ENCODE measurements at regions not wholly inside any gene's neighbourhood (a gene's known extent, or its start where the extent isn't known, plus 50 kb on each side); places are given as distances from the start of the nearest gene placed in this dataset.
"Not testable (repeated sequence)": the region's sequence is repeated elsewhere in the genome, so short reads cannot be mapped to it uniquely, and the experiment has no call there.

- Histone ChIP-seq H3K4me3 (ENCODE audit: low read depth in 1 of 2, low read length in 2 of 2) (no peak overlapping the region), H3K4me1 (ENCODE audit: insufficient read depth, low read length) (no peaks in the 10 kb centered on the region), H3K36me3 (ENCODE audit: insufficient read depth, low read length) (no peaks in the 10 kb centered on the region), H3K27me3 (ENCODE audit: control insufficient read depth in 1 of 2, insufficient read depth in 2 of 2, low read length in 2 of 2) (no peaks in the 10 kb centered on the region), H3K9me3 (ENCODE audit: low read length) (no peaks in the 10 kb centered on the region), H3K9ac (ENCODE audit: low read length) (no peak overlapping the region), H3K27ac (ENCODE audit: low read depth, low read length) (no peak overlapping the region)
Measured at GRCh38 chr10:43852149-43852548, 203.5 kb upstream of the ZNF32 start.

DNA sequence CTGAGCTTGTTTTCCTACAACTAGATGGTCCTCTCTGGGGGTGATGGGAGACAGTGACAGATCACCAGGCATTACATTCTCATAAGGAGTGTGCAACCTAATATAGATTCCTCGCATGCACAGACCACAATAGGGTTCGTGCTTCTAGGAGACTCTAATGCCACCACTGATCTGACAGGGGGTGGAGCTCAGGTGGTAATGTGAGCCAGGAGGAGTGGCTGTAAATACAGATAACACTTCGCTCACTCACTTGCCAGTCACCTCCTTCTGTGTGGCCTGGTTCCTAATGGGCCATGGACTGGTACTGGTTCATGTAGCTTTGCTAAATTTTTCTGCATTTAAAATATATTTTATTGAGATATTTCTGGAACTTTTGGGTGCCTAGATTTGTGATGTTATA lies 202.3 kb upstream of the ZNF32 start:
- Histone ChIP-seq H3K27ac (ENCODE audit: low read depth, low read length) (no peak overlapping the region), H3K36me3 (ENCODE audit: insufficient read depth, low read length) (no peaks in the 10 kb centered on the region), H3K9ac (ENCODE audit: low read length) (no peak overlapping the region), H3K9me3 (ENCODE audit: low read length) (no peaks in the 10 kb centered on the region), H3K27me3 (ENCODE audit: control insufficient read depth in 1 of 2, insufficient read depth in 2 of 2, low read length in 2 of 2) (no peaks in the 10 kb centered on the region), H3K4me3 (ENCODE audit: low read depth in 1 of 2, low read length in 2 of 2) (no peak overlapping the region), H3K4me1 (ENCODE audit: insufficient read depth, low read length) (no peaks in the 10 kb centered on the region)

GRCh38 chr10:43849551-43849950 lies 200.9 kb upstream of the ZNF32 start:
- H3K9ac ChIP-seq (ENCODE audit: low read length) = no peak overlapping the region
- no peaks in the 10 kb centered on the region for H3K9me3 ChIP-seq (ENCODE audit: low read length)
- no peak overlapping the region for H3K27ac ChIP-seq (ENCODE audit: low read depth, low read length)
- H3K4me1 ChIP-seq (ENCODE audit: insufficient read depth, low read length) = no peaks in the 10 kb centered on the region
- H3K27me3 ChIP-seq (ENCODE audit: control insufficient read depth in 1 of 2, insufficient read depth in 2 of 2, low read length in 2 of 2) = no peaks in the 10 kb centered on the region
- no peak overlapping the region for H3K4me3 ChIP-seq (ENCODE audit: low read depth in 1 of 2, low read length in 2 of 2)
- no peaks in the 10 kb centered on the region for H3K36me3 ChIP-seq (ENCODE audit: insufficient read depth, low read length)

DNA sequence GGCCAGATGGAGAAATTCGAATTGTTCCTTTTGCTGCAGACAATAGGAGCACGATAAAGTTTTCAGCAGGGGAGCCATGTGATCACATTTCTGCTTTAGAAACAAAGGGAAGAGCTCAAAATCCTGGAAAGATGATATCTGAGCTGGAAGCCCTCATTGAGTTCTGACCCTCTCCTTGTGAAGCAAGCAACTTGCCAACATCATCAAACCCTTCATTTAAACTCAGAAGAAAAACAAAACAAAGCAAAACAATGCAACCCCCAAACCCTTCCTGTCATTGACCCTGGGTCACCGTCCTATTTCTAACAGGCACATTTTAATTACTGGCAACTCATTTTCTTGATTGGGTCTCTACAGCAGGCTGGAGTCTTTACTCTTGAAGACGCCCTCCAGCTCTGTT lies 198.3 kb upstream of the ZNF32 start:
- Histone ChIP-seq H3K36me3 (ENCODE audit: insufficient read depth, low read length) (no peaks in the 10 kb centered on the region), H3K9me3 (ENCODE audit: low read length) (no peaks in the 10 kb centered on the region), H3K4me1 (ENCODE audit: insufficient read depth, low read length) (peaks cover 7% of the 10 kb centered on the region), H3K27me3 (ENCODE audit: control insufficient read depth in 1 of 2, insufficient read depth in 2 of 2, low read length in 2 of 2) (no peaks in the 10 kb centered on the region), H3K4me3 (ENCODE audit: low read depth in 1 of 2, low read length in 2 of 2) (no peak overlapping the region), H3K27ac (ENCODE audit: low read depth, low read length) (no peak overlapping the region), H3K9ac (ENCODE audit: low read length) (no peak overlapping the region)

- no peaks in the 10 kb centered on the region for H3K27me3 ChIP-seq (ENCODE audit: control insufficient read depth in 1 of 2, insufficient read depth in 2 of 2, low read length in 2 of 2)
- no peaks in the 10 kb centered on the region for H3K36me3 ChIP-seq (ENCODE audit: insufficient read depth, low read length)
- H3K4me3 ChIP-seq (ENCODE audit: low read depth in 1 of 2, low read length in 2 of 2) = no peak overlapping the region
- H3K9ac ChIP-seq (ENCODE audit: low read length) = no peak overlapping the region
- no peaks in the 10 kb centered on the region for H3K9me3 ChIP-seq (ENCODE audit: low read length)
- H3K4me1 ChIP-seq (ENCODE audit: insufficient read depth, low read length) = peaks cover 7% of the 10 kb centered on the region
- H3K27ac ChIP-seq (ENCODE audit: low read depth, low read length) = no peak overlapping the region
Measured at GRCh38 chr10:43846187-43846680, 197.6 kb upstream of the ZNF32 start.

DNA sequence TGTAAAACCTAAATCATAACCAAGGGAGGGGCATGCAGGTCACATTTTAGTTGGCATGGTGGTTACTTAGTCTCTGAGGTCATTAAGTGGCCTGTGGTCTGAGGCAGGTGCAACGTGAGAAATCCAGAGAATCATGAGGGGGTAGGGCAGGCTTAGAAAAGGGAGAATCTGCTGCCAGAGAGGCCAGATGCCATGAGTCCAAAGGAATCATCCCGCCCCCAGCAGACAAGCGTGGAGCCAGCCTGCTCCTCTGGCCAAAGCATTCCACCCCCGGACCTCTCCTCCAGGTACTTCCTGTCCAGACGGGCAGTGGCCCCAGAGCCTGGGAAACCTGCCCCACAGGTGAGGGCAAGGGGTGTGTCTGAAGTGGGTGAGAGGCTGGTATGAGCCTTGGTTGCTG lies 196.4 kb upstream of the ZNF32 start:
- Histone ChIP-seq H3K36me3 (ENCODE audit: insufficient read depth, low read length) (no peaks in the 10 kb centered on the region), H3K9ac (ENCODE audit: low read length) (no peak overlapping the region), H3K4me3 (ENCODE audit: low read depth in 1 of 2, low read length in 2 of 2) (no peak overlapping the region), H3K27me3 (ENCODE audit: control insufficient read depth in 1 of 2, insufficient read depth in 2 of 2, low read length in 2 of 2) (no peaks in the 10 kb centered on the region), H3K9me3 (ENCODE audit: low read length) (no peaks in the 10 kb centered on the region), H3K4me1 (ENCODE audit: insufficient read depth, low read length) (peaks cover 7% of the 10 kb centered on the region), H3K27ac (ENCODE audit: low read depth, low read length) (no peak overlapping the region)

GRCh38 chr10:43844221-43844620 lies 195.5 kb upstream of the ZNF32 start:
- no peak overlapping the region for H3K4me3 ChIP-seq (ENCODE audit: low read depth in 1 of 2, low read length in 2 of 2)
- no peaks in the 10 kb centered on the region for H3K9me3 ChIP-seq (ENCODE audit: low read length)
- no peaks in the 10 kb centered on the region for H3K27me3 ChIP-seq (ENCODE audit: control insufficient read depth in 1 of 2, insufficient read depth in 2 of 2, low read length in 2 of 2)
- peaks cover 7% of the 10 kb centered on the region for H3K4me1 ChIP-seq (ENCODE audit: insufficient read depth, low read length)
- no peak overlapping the region for H3K9ac ChIP-seq (ENCODE audit: low read length)
- no peak overlapping the region for H3K27ac ChIP-seq (ENCODE audit: low read depth, low read length)
- H3K36me3 ChIP-seq (ENCODE audit: insufficient read depth, low read length) = no peaks in the 10 kb centered on the region

GRCh38 chr10:43843321-43844101 lies 194.8 kb upstream of the ZNF32 start:
- no peaks in the 10 kb centered on the region for H3K36me3 ChIP-seq (ENCODE audit: insufficient read depth, low read length)
- no peaks in the 10 kb centered on the region for H3K9me3 ChIP-seq (ENCODE audit: low read length)
- H3K27me3 ChIP-seq (ENCODE audit: control insufficient read depth in 1 of 2, insufficient read depth in 2 of 2, low read length in 2 of 2) = no peaks in the 10 kb centered on the region
- H3K4me3 ChIP-seq (ENCODE audit: low read depth in 1 of 2, low read length in 2 of 2) = no peak overlapping the region
- peaks cover 7% of the 10 kb centered on the region for H3K4me1 ChIP-seq (ENCODE audit: insufficient read depth, low read length)
- H3K9ac ChIP-seq (ENCODE audit: low read length) = no peak overlapping the region
- no peak overlapping the region for H3K27ac ChIP-seq (ENCODE audit: low read depth, low read length)

DNA sequence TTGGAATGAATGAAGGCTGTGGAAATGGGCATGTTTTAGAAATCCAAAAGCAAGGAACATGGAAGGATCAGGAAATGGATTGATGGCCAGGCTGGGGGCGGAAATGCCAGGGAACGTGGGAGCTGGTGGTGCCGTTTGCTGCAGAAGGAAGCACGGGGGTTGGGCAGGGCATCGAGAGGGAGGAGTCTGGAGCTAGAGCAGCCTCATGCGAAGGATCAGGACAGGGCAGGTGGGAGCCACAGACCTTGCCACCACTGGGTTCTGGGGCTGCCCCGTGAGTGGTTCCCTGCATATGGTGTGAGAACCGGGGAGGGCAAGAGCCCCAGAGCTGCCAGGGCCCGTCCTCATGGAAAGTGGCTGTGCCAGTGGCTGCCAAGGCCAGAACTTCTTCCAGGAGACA lies 193.8 kb upstream of the ZNF32 start:
- no peaks in the 10 kb centered on the region for H3K9me3 ChIP-seq (ENCODE audit: low read length)
- H3K27me3 ChIP-seq (ENCODE audit: control insufficient read depth in 1 of 2, insufficient read depth in 2 of 2, low read length in 2 of 2) = no peaks in the 10 kb centered on the region
- H3K4me3 ChIP-seq (ENCODE audit: low read depth in 1 of 2, low read length in 2 of 2) = no peak overlapping the region
- H3K9ac ChIP-seq (ENCODE audit: low read length) = no peak overlapping the region
- H3K27ac ChIP-seq (ENCODE audit: low read depth, low read length) = no peak overlapping the region
- H3K4me1 ChIP-seq (ENCODE audit: insufficient read depth, low read length) = peaks cover 7% of the 10 kb centered on the region
- no peaks in the 10 kb centered on the region for H3K36me3 ChIP-seq (ENCODE audit: insufficient read depth, low read length)

GRCh38 chr10:43842072-43842471 lies 193.4 kb upstream of the ZNF32 start:
- H3K4me3 ChIP-seq (ENCODE audit: low read depth in 1 of 2, low read length in 2 of 2) = no peak overlapping the region
- no peak overlapping the region for H3K27ac ChIP-seq (ENCODE audit: low read depth, low read length)
- no peaks in the 10 kb centered on the region for H3K9me3 ChIP-seq (ENCODE audit: low read length)
- no peaks in the 10 kb centered on the region for H3K36me3 ChIP-seq (ENCODE audit: insufficient read depth, low read length)
- H3K27me3 ChIP-seq (ENCODE audit: control insufficient read depth in 1 of 2, insufficient read depth in 2 of 2, low read length in 2 of 2) = no peaks in the 10 kb centered on the region
- peaks cover 7% of the 10 kb centered on the region for H3K4me1 ChIP-seq (ENCODE audit: insufficient read depth, low read length)
- H3K9ac ChIP-seq (ENCODE audit: low read length) = no peak overlapping the region

DNA sequence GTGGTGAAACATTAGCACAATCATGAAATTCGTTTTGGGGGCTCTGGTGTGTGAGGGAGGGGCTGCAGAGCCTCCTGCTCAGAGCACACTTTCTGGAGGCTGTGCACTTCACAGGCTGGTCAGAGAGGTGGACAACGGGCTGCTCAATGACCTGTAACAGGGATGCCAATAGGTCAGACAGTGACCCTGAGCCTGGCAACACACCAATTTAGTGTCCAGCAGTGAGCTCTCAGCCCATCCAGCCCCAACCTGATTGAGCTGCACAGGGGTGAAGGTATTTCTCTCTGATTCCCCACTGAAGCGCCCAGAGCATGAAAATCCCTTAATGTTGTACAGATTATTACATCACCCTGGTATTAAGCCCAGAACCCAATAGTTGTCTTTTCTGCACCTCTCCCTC lies 191.3 kb upstream of the ZNF32 start:
- no peaks in the 10 kb centered on the region for H3K9me3 ChIP-seq (ENCODE audit: low read length)
- H3K9ac ChIP-seq (ENCODE audit: low read length) = no peak overlapping the region
- no peaks in the 10 kb centered on the region for H3K36me3 ChIP-seq (ENCODE audit: insufficient read depth, low read length)
- no peak overlapping the region for H3K4me3 ChIP-seq (ENCODE audit: low read depth in 1 of 2, low read length in 2 of 2)
- no peak overlapping the region for H3K27ac ChIP-seq (ENCODE audit: low read depth, low read length)
- H3K27me3 ChIP-seq (ENCODE audit: control insufficient read depth in 1 of 2, insufficient read depth in 2 of 2, low read length in 2 of 2) = no peaks in the 10 kb centered on the region
- H3K4me1 ChIP-seq (ENCODE audit: insufficient read depth, low read length) = peaks cover 7% of the 10 kb centered on the region

DNA sequence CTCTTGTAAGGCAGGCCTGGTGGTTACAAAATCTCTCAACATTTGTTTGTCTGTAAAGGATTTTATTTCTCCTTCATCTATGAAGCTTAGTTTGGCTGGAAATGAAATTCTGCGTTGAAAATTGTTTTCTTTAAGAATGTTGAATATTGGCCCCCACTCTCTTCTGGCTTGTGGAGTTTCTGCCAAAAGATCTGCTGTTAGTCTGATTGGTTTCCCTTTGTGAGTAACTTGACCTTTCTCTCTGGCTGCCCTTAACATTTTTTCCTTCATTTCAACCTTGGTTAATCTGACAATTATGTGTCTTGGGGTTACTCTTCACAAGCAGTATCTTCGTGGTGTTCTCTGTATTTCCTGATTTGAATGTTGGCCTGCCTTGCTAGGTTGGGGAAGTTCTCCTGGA lies 186.1 kb upstream of the ZNF32 start:
- not testable (repeated sequence) for H3K27ac ChIP-seq (ENCODE audit: low read depth, low read length); H3K36me3 ChIP-seq (ENCODE audit: insufficient read depth, low read length); H3K27me3 ChIP-seq (ENCODE audit: control insufficient read depth in 1 of 2, insufficient read depth in 2 of 2, low read length in 2 of 2); H3K9me3 ChIP-seq (ENCODE audit: low read length); H3K4me3 ChIP-seq (ENCODE audit: low read depth in 1 of 2, low read length in 2 of 2); H3K9ac ChIP-seq (ENCODE audit: low read length); H3K4me1 ChIP-seq (ENCODE audit: insufficient read depth, low read length)
